Activated naive CD8-positive, alpha-beta T cell treated with anti-CD3 and anti-CD28 coated beads, Interleukin-2, amount 50 U/mL, for 24 hours (primary cell): ENCODE measurements at regions not wholly inside any gene's neighbourhood (a gene's known extent, or its start where the extent isn't known, plus 50 kb on each side); places are given as distances from the start of the nearest gene placed in this dataset.
A peak's percentile ranks its signal among the peaks of the same experiment; 100 is the strongest.

Experiments used
- ATAC-seq: fragments of 150-1000 bp; cut with Tn5 transposase; one replicate; pipeline ENCODE4 v1.10.0; 2021
- DNase-seq: peaks from one replicate; pipeline ENCODE4 v3.0.0; 2021
- H3K27ac Mint-ChIP-seq: one replicate; pipeline ENCODE4 v1.8.0; 2021; ENCODE audit warnings: mild to moderate bottlenecking, mixed read lengths
- H3K27me3 Mint-ChIP-seq: one replicate; pipeline ENCODE4 v1.8.0; 2021; ENCODE audit warnings: mixed read lengths
- H3K36me3 Mint-ChIP-seq: one replicate; pipeline ENCODE4 v1.8.0; 2021; ENCODE audit warnings: low read depth, mixed read lengths
- H3K4me1 Mint-ChIP-seq: one replicate; pipeline ENCODE4 v1.8.0; 2021; ENCODE audit warnings: mixed read lengths
- H3K4me3 Mint-ChIP-seq: one replicate; pipeline ENCODE4 v1.8.0; 2021; ENCODE audit warnings: mild to moderate bottlenecking, moderate library complexity, mixed read lengths
- H3K9me3 Mint-ChIP-seq: one replicate; pipeline ENCODE4 v1.8.0; 2021; ENCODE audit warnings: mixed read lengths

GRCh38 chr14:61618448-61618847 lies 76.9 kb upstream of the HIF1A start:
- Mint-ChIP-seq H3K36me3 (peaks cover 4% of the 10 kb centered on the region), H3K27ac (peak overlapping the region; percentile 29)
- no peak for DNase-seq

DNA sequence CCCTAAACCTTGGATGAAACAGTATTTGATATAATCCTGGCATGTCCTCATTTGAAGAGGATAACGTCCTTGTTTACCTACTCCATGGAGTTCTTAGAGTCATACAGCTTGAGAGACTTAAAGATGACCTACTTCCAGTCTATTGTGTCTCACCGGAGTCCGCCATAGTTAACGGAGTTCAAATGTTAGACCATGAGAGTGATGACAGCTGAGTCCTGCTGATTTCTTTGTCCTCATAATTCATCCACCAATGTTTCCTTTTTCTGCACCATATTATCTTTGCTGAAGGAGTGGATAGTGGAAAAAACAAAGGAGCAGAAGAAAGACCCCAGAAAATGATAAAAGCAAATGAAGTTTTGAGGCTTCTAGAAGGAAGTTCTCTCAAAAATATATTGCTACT lies 75.8 kb upstream of the HIF1A start:
- Mint-ChIP-seq H3K4me1 (peaks cover 68% of the 10 kb centered on the region), H3K36me3 (peaks cover 4% of the 10 kb centered on the region), H3K9me3 (peaks cover 9% of the 10 kb centered on the region), H3K27me3 (no peaks in the 10 kb centered on the region), H3K27ac (no peak overlapping the region), H3K4me3 (no peak overlapping the region)
- DNase-seq (no peak), ATAC-seq (no peak)

More at GRCh38 chr14:61618448-61618847, 76.9 kb upstream of the HIF1A start:
- H3K27me3 Mint-ChIP-seq = no peaks in the 10 kb centered on the region
- ATAC-seq = no peak
- peaks cover 64% of the 10 kb centered on the region for H3K4me1 Mint-ChIP-seq
- peaks cover 9% of the 10 kb centered on the region for H3K9me3 Mint-ChIP-seq
- no peak overlapping the region for H3K4me3 Mint-ChIP-seq

DNA sequence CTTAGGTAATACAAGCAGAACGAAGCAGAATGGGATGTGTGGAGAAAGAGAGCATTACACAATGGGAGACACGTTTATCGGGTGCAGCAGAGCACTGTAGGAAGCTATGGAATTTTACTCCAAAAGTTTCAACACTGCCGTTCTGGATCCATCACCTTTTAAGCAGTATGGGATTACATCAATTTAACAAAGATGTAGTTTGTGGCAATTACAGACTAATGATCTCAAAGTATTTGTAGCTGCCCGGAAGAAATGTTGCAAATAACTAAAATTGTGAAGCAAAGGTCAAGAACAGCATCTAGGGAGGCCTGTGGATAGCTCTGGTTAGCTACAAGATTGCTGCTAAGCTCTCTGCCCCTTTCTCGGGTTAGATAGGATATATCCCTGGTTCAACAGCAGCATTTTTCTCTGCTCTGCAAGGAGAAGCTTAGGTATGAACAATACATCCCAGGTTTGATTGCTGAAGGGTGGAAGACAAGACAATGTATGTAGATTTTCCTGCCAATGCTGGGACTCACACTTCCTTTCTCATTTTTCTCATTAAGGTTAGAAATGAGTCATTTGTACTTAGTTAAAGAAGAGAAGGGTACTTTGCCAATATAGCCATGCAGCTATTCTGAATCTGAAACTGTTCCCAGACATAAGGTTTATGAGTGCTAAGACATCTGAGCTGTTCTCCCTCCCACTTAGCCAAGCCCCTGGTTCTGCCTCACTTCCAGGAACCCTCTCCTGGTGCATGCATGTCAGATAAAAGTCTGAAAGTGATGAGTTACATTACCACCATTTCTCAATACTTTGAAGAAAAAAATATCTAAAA lies 75.0 kb upstream of the HIF1A start:
- peak; percentile 96 for ATAC-seq

DNA sequence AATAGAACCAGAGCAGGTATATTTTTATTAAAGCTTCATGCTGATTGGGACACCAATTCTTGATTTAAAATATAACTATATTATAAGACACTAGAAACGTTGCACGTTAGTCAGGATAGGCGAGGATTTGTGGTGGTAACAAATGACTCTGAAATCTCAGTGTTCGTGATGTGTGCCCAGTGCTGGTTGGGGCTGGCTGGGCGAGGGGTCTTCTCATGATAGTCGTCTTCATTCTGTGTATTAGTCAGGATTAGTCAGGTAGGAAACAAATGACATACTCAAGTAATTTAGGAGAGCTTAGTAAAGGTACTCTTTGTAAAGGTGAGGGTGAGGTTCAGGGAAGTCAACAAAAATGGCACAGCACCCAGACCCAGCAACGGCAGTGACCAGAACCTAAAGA lies 73.9 kb upstream of the HIF1A start:
- no peak for DNase-seq
- H3K27ac Mint-ChIP-seq = peak overlapping the region; percentile 61
- no peaks in the 10 kb centered on the region for H3K27me3 Mint-ChIP-seq
- H3K4me3 Mint-ChIP-seq = no peak overlapping the region
- ATAC-seq = peak; percentile 20
- H3K9me3 Mint-ChIP-seq = peaks cover 12% of the 10 kb centered on the region
- peaks cover 4% of the 10 kb centered on the region for H3K36me3 Mint-ChIP-seq
- peaks cover 79% of the 10 kb centered on the region for H3K4me1 Mint-ChIP-seq

More for the DNA sequence above, 75.0 kb upstream of the HIF1A start:
- H3K27ac Mint-ChIP-seq = peak overlapping the region; percentile 84
- H3K36me3 Mint-ChIP-seq = peaks cover 4% of the 10 kb centered on the region
- DNase-seq = peak; percentile 51
- H3K9me3 Mint-ChIP-seq = peaks cover 12% of the 10 kb centered on the region
- H3K4me1 Mint-ChIP-seq = peaks cover 77% of the 10 kb centered on the region
- H3K4me3 Mint-ChIP-seq = peak overlapping the region; percentile 10
- no peaks in the 10 kb centered on the region for H3K27me3 Mint-ChIP-seq

DNA sequence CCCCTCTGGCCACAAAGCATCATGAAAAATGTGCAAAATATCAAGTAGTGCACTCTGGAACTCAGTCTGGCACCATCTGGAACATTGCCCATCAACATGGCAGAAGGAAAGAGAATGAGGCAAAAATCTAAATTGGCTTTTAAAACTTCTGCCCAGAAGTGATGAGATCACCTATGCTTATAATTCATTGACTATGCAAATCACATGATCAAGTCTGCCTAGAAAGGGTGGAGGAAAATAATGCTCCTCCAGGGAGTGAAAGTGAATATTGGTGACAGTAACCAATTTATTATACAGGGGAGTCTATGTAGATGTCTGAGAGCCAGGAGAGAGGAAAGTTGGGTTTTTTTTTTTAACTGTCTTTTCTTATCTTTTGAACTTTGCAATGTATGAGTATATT lies 73.3 kb upstream of the HIF1A start:
- peaks cover 4% of the 10 kb centered on the region for H3K36me3 Mint-ChIP-seq
- no peak for DNase-seq
- H3K4me3 Mint-ChIP-seq = peak overlapping the region; percentile 10
- H3K4me1 Mint-ChIP-seq = peaks cover 75% of the 10 kb centered on the region
- peak overlapping the region; percentile 61 for H3K27ac Mint-ChIP-seq
- no peaks in the 10 kb centered on the region for H3K27me3 Mint-ChIP-seq
- H3K9me3 Mint-ChIP-seq = peaks cover 12% of the 10 kb centered on the region
- ATAC-seq = no peak

DNA sequence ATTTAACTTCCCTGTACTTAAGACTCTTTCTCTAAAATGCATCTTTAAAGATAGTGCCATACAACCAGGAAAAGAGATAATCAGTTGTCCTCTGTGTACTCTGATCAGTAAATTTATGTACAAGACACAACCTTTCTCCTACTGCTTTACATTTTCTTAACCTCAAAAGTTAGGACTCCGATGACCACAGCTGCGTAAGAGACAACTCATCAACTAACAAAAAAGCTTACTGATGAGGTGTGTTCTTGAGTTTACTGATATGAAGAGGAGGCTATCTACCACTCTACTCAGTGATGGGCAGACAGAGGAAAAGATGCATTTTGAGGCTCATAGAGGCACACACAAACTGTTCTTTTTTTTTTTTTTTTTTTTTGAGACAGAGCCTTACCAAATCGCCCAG lies 71.4 kb upstream of the HIF1A start:
- DNase-seq (no peak), ATAC-seq (no peak)
- Mint-ChIP-seq H3K4me3 (no peak overlapping the region), H3K4me1 (peaks cover 72% of the 10 kb centered on the region), H3K27ac (no peak overlapping the region), H3K27me3 (no peaks in the 10 kb centered on the region), H3K36me3 (no peaks in the 10 kb centered on the region), H3K9me3 (peaks cover 11% of the 10 kb centered on the region)

- no peak overlapping the region for H3K4me3 Mint-ChIP-seq
- peaks cover 65% of the 10 kb centered on the region for H3K4me1 Mint-ChIP-seq
- H3K27ac Mint-ChIP-seq = peak overlapping the region; percentile 40
These were observed 70.1 kb upstream of the HIF1A start for GRCh38 chr14:61625165-61625564.

GRCh38 chr14:61627612-61628011 lies 67.7 kb upstream of the HIF1A start:
- H3K4me1 Mint-ChIP-seq = peaks cover 41% of the 10 kb centered on the region
- H3K4me3 Mint-ChIP-seq = no peak overlapping the region
- no peak overlapping the region for H3K27ac Mint-ChIP-seq
- peaks cover 8% of the 10 kb centered on the region for H3K9me3 Mint-ChIP-seq
- H3K27me3 Mint-ChIP-seq = no peaks in the 10 kb centered on the region
- ATAC-seq (peak; percentile 64), DNase-seq (no peak)
- H3K36me3 Mint-ChIP-seq = no peaks in the 10 kb centered on the region

More at GRCh38 chr14:61625165-61625564, 70.1 kb upstream of the HIF1A start:
- Mint-ChIP-seq H3K27me3 (no peaks in the 10 kb centered on the region), H3K36me3 (no peaks in the 10 kb centered on the region), H3K9me3 (peaks cover 11% of the 10 kb centered on the region)
- ATAC-seq (no peak), DNase-seq (no peak)

GRCh38 chr14:61628016-61628725 lies 67.1 kb upstream of the HIF1A start:
- Mint-ChIP-seq H3K27ac (no peak overlapping the region), H3K4me1 (peaks cover 41% of the 10 kb centered on the region), H3K4me3 (no peak overlapping the region), H3K9me3 (peaks cover 8% of the 10 kb centered on the region), H3K27me3 (no peaks in the 10 kb centered on the region), H3K36me3 (no peaks in the 10 kb centered on the region)
- ATAC-seq = no peak
- no peak for DNase-seq

GRCh38 chr14:61630399-61631044 lies 64.8 kb upstream of the HIF1A start:
- H3K27ac Mint-ChIP-seq = no peak overlapping the region
- H3K4me1 Mint-ChIP-seq = peaks cover 30% of the 10 kb centered on the region
- H3K36me3 Mint-ChIP-seq = no peaks in the 10 kb centered on the region
- H3K4me3 Mint-ChIP-seq = no peak overlapping the region
- peaks cover 4% of the 10 kb centered on the region for H3K9me3 Mint-ChIP-seq
- ATAC-seq (no peak), DNase-seq (no peak)
- H3K27me3 Mint-ChIP-seq = no peaks in the 10 kb centered on the region

- Mint-ChIP-seq H3K4me3 (no peak overlapping the region), H3K27me3 (no peaks in the 10 kb centered on the region), H3K36me3 (no peaks in the 10 kb centered on the region), H3K27ac (no peak overlapping the region), H3K4me1 (peaks cover 30% of the 10 kb centered on the region), H3K9me3 (peaks cover 4% of the 10 kb centered on the region)
- DNase-seq (no peak), ATAC-seq (no peak)
These were observed 64.1 kb upstream of the HIF1A start for GRCh38 chr14:61631045-61631687.

GRCh38 chr14:61632401-61632800 lies 62.9 kb upstream of the HIF1A start:
- H3K27ac Mint-ChIP-seq = no peak overlapping the region
- no peak for ATAC-seq
- peaks cover 4% of the 10 kb centered on the region for H3K9me3 Mint-ChIP-seq
- H3K27me3 Mint-ChIP-seq = no peaks in the 10 kb centered on the region
- no peaks in the 10 kb centered on the region for H3K36me3 Mint-ChIP-seq
- no peak overlapping the region for H3K4me3 Mint-ChIP-seq
- peaks cover 30% of the 10 kb centered on the region for H3K4me1 Mint-ChIP-seq
- no peak for DNase-seq

DNA sequence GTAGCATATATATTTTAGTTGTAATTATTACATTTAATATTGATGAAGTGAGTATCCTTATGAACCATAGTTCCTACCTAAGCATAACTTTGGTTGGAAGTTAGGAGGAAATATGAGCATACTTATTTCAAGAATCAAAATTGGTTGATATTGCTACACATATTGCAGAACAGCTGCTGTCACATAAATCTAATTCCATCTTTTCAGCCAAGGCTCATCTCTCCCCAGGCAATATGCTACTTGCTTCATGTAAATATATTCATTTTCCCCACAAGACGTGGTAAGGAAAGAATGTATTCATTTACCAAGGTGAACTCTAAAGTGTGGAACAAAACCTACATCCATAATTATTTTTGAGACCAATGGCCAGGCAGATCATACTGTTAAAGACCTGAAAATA lies 62.5 kb upstream of the HIF1A start:
- ATAC-seq (no peak), DNase-seq (no peak)
- peaks cover 4% of the 10 kb centered on the region for H3K9me3 Mint-ChIP-seq
- H3K36me3 Mint-ChIP-seq = no peaks in the 10 kb centered on the region
- peaks cover 27% of the 10 kb centered on the region for H3K4me1 Mint-ChIP-seq
- H3K4me3 Mint-ChIP-seq = no peak overlapping the region
- H3K27me3 Mint-ChIP-seq = no peaks in the 10 kb centered on the region
- no peak overlapping the region for H3K27ac Mint-ChIP-seq

DNA sequence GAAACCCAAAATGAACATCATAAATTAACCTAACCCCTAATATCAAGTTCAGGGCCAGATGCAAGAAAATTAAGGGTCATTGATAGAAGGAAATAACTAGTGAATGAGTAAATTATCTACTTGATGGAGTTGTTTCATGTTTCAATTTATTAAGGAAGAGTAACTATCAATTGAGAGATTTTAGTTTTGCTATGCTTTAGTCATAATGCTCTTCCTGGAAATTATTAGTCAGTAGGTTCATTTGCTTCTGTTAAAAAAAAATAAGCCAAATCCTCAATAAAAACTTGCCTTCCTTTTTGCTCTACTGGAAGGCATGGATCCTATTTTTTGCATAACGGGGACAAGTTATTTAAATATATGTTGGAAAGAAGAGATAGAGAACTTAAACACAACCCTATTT lies 59.0 kb upstream of the HIF1A start:
- DNase-seq = no peak
- no peaks in the 10 kb centered on the region for H3K27me3 Mint-ChIP-seq
- ATAC-seq = no peak
- no peaks in the 10 kb centered on the region for H3K36me3 Mint-ChIP-seq
- H3K9me3 Mint-ChIP-seq = no peaks in the 10 kb centered on the region
- H3K4me1 Mint-ChIP-seq = peaks cover 26% of the 10 kb centered on the region
- H3K27ac Mint-ChIP-seq = peak overlapping the region; percentile 24
- no peak overlapping the region for H3K4me3 Mint-ChIP-seq
